G401.6 (cell line): ENCODE measurements at regions not wholly inside any gene's neighbourhood (a gene's known extent, or its start where the extent isn't known, plus 50 kb on each side); places are given as distances from the start of the nearest gene placed in this dataset.
"Not testable (repeated sequence)": the region's sequence is repeated elsewhere in the genome, so short reads cannot be mapped to it uniquely, and the experiment has no call there.

ENCODE experiments used
- FAIRE-seq: peaks from 2 replicates; lab custom pipeline; 2012; peaks lifted over from hg19 to GRCh38; lab: Jason Lieb, UNC

GRCh38 chr22:48490500-48491411 is 1336.9 kb downstream of the BRD1 start:
- no peak for FAIRE-seq

- no peak for FAIRE-seq
Measured at GRCh38 chr22:48489551-48490499, 1337.8 kb downstream of the BRD1 start.

GRCh38 chr22:48488611-48489511 is 1338.8 kb downstream of the BRD1 start:
- no peak for FAIRE-seq

- FAIRE-seq = no peak
Measured at GRCh38 chr22:48488149-48488551, 1339.5 kb downstream of the BRD1 start.

- FAIRE-seq = no peak
Measured at GRCh38 chr22:48486558-48486957, 1341.1 kb downstream of the BRD1 start.

GRCh38 chr22:48486134-48486532 is 1341.5 kb downstream of the BRD1 start:
- FAIRE-seq = no peak

- no peak for FAIRE-seq
Measured at GRCh38 chr22:48485149-48486133, 1342.2 kb downstream of the BRD1 start.

- FAIRE-seq = no peak
Measured at GRCh38 chr22:48483764-48484528, 1343.7 kb downstream of the BRD1 start.

GRCh38 chr22:48482771-48483170 is 1344.9 kb downstream of the BRD1 start:
- no peak for FAIRE-seq

GRCh38 chr22:48482198-48482597 is 1345.5 kb downstream of the BRD1 start:
- FAIRE-seq = not testable (repeated sequence)

- FAIRE-seq = no peak
Measured at GRCh38 chr22:48481748-48482147, 1345.9 kb downstream of the BRD1 start.

- FAIRE-seq = no peak
Measured at GRCh38 chr22:48478529-48479265, 1349.0 kb downstream of the BRD1 start.

- FAIRE-seq = no peak
Measured at GRCh38 chr22:48478124-48478523, 1349.5 kb downstream of the BRD1 start.

- no peak for FAIRE-seq
Measured at GRCh38 chr22:48477031-48477721, 1350.5 kb downstream of the BRD1 start.

GRCh38 chr22:48476577-48476976 is 1351.1 kb downstream of the BRD1 start:
- no peak for FAIRE-seq

GRCh38 chr22:48475661-48476345 is 1351.9 kb downstream of the BRD1 start:
- FAIRE-seq = no peak

- FAIRE-seq = no peak
Measured at GRCh38 chr22:48474881-48475280, 1352.8 kb downstream of the BRD1 start.

- no peak for FAIRE-seq
Measured at GRCh38 chr22:48473202-48473601, 1354.5 kb downstream of the BRD1 start.
